HG02852 (cell line): ENCODE measurements at regions not wholly inside any gene's neighbourhood (a gene's known extent, or its start where the extent isn't known, plus 50 kb on each side); places are given as distances from the start of the nearest gene placed in this dataset.
"Not testable (repeated sequence)": the region's sequence is repeated elsewhere in the genome, so short reads cannot be mapped to it uniquely, and the experiment has no call there.

Experiments
- ATAC-seq: cut with Tn5 transposase; IDR thresholded peaks from one replicate; pipeline ENCODE4 v1.9.1; 2021; ENCODE audit warnings: mild to moderate bottlenecking, moderate library complexity; ENCODE audit not compliant: unreplicated experiment

- no peak for ATAC-seq
Observed at GRCh38 chr15:30830961-30831360, 72.8 kb upstream of the FAN1 start.

DNA sequence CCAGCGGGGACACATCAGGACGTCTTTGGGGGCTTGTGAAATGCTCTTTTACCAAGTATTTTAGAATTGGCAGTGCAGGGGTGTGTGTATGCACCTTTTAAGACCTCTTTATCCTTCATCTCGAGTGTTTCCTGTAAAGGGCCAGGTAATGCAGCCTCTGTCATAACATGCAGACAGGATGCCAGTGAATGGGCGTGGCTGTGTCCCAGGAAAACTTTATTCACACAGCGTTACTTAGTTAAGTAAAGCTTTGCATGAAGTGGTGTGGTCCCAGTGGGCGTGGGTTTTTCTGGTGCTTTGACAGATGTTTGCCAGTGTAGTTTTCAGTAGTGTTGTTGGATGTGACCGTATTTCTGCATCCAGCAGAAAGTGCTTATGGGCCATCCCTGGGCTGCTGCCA lies 70.3 kb upstream of the FAN1 start:
- ATAC-seq = not testable (repeated sequence)

DNA sequence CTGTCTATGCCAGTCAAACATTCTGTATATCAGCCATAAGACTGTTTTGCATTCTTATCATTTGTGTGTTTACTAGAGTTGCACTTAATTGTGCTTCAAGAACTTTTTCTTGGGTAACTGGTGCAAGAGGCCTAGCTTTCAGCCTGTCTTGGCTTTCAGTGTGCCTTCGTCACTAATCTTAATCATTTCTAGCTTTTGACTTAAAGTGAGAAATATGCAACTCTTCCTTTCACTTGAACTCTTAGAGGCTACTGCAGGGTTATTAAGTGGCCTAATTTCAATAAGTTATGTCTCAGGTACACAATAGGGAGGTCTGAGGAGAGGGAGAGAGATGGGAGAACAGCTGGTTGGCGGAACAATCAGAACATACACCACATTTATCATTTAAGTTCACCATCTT lies 62.1 kb upstream of the FAN1 start:
- ATAC-seq = not testable (repeated sequence)

DNA sequence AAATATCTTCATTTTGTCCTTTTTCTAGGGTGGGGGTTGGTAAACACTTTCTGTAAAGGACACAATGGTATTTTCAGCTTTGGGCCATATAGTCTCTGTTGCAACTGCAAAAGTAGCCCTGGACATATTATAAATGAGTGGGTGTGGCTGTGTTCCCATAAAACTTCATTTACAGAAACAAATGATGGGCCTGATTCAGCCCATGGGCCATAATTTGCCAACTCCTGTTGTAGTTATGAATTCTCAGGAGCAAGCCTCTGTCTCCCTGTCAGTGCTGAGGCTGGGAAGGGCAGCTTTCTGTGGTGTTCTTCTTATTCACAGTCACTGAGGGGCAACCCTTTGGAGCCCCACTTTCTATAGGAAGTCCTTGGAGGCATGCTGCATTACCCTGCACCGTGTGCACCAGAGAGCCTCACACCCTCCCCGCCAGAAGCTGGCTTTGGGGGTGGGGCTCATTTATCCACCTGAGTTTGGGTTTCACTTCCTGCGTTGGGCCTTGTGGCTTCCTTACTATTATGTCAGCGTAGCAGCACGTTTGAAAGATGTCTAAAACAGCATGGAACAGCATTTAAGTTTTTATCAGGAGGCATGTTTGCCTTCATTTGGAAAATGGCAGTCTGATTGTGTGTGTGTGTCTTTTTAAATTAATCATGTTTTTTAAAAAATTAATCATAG lies 60.8 kb upstream of the FAN1 start:
- ATAC-seq = peak; percentile 92

DNA sequence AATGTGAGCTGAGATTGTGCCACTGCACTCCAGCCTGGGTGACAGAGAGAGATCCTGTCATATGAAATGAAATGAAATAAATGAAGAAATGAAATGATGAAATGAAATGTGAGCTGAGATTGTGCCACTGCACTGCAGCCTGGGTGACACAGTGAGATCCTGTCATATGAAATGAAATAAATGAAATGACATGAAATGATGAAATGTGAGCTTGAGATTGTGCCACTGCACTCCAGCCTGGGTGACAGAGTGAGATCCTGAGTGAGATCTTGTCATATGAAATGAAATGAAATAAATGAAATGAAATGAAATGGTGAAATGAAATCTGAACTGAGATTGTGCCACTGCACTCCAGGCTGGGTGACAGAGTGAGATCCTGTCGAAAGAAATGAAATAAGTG lies 58.2 kb upstream of the FAN1 start:
- ATAC-seq = not testable (repeated sequence)
